GM12891 (cell line): ENCODE measurements at regions not wholly inside any gene's neighbourhood (a gene's known extent, or its start where the extent isn't known, plus 50 kb on each side); places are given as distances from the start of the nearest gene placed in this dataset.

Experiments
- POLR2A ChIP-seq: IDR thresholded peaks from 2 replicates; pipeline ENCODE4 v1.6.1; 2011; ENCODE audit warnings: low read depth, low read length, control low read depth
- POLR2AphosphoS5 ChIP-seq: IDR thresholded peaks from 2 replicates; pipeline ENCODE4 v1.6.1; 2011; ENCODE audit warnings: low read depth, low read length, control low read depth
- SPI1 ChIP-seq: IDR thresholded peaks from 2 replicates; pipeline ENCODE4 v1.6.1; 2011; ENCODE audit warnings: low read depth, low read length, control low read depth

GRCh38 chr12:88820012-88820411, 239.7 kb upstream of the KITLG start:
- TF ChIP-seq SPI1 (no peak), POLR2A (no peak), POLR2AphosphoS5 (no peak)
